SK-N-SH treated with all-trans-retinoic acid at 6 μM for 48 hours (cell line): ENCODE measurements at regions not wholly inside any gene's neighbourhood (a gene's known extent, or its start where the extent isn't known, plus 50 kb on each side); places are given as distances from the start of the nearest gene placed in this dataset.
A peak's percentile ranks its signal among the peaks of the same experiment; 100 is the strongest.

Experiments
- ATAC-seq: fragments of 200-7000 bp; cut with Tn5 transposase; 3 replicates; pipeline ENCODE4 v1.9.1; 2020; ENCODE audit warnings: mild to moderate bottlenecking, moderate library complexity
- ARNTL ChIP-seq: fragments of 450-650 bp; formaldehyde crosslinking; IDR thresholded peaks from 2 replicates; pipeline ENCODE4 v1.5.0; 2020; ENCODE audit warnings: low read depth, mild to moderate bottlenecking, moderate library complexity, borderline replicate concordance
- BACH2 ChIP-seq: fragments of 250-450 bp; sonication (Bioruptor Pico); IDR thresholded peaks from 2 replicates; pipeline ENCODE4 v1.9.0; 2021; ENCODE audit warnings: mild to moderate bottlenecking, borderline replicate concordance
- CREB5 ChIP-seq: fragments of 250-450 bp; sonication (Bioruptor Pico); IDR thresholded peaks from 2 replicates; pipeline ENCODE4 v1.5.1; 2020; ENCODE audit warnings: low read depth, mild to moderate bottlenecking, moderate library complexity
- CSDC2 ChIP-seq: fragments of 250-450 bp; sonication (Bioruptor Pico); IDR thresholded peaks from 2 replicates; pipeline ENCODE4 v1.5.0; 2020; ENCODE audit warnings: mild to moderate bottlenecking, moderate library complexity
- CSRNP3 ChIP-seq: fragments of 250-450 bp; sonication (Bioruptor Pico); IDR thresholded peaks from 2 replicates; pipeline ENCODE4 v1.5.1; 2021; ENCODE audit warnings: mild to moderate bottlenecking, moderate library complexity
- ESRRG ChIP-seq: fragments of 250-450 bp; sonication (Bioruptor Pico); IDR thresholded peaks from 2 replicates; pipeline ENCODE4 v1.6.1; 2021; ENCODE audit warnings: mild to moderate bottlenecking
- GLIS3 ChIP-seq: fragments of 250-450 bp; sonication (Bioruptor Pico); IDR thresholded peaks from 2 replicates; pipeline ENCODE4 v1.5.0; 2020; ENCODE audit warnings: mild to moderate bottlenecking, moderate library complexity
- ISL1 ChIP-seq: fragments of 250-450 bp; sonication (Bioruptor Pico); IDR thresholded peaks from 2 replicates; pipeline ENCODE4 v2.1.2; 2022; ENCODE audit warnings: mild to moderate bottlenecking, moderate library complexity
- OSR1 ChIP-seq: fragments of 250-450 bp; sonication (Bioruptor Pico); IDR thresholded peaks from 2 replicates; pipeline ENCODE4 v1.8.0; 2022; ENCODE audit warnings: moderate library complexity, mild to moderate bottlenecking, inconsistent platforms
- PPARA ChIP-seq: fragments of 250-450 bp; sonication (Bioruptor Pico); IDR thresholded peaks from 2 replicates; pipeline ENCODE4 v1.5.0; 2020; ENCODE audit warnings: mild to moderate bottlenecking, borderline replicate concordance
- RARB ChIP-seq: fragments of 250-450 bp; sonication (Bioruptor Pico); IDR thresholded peaks from 2 replicates; pipeline ENCODE4 v1.8.0; 2021; ENCODE audit warnings: mild to moderate bottlenecking, moderate library complexity
- SNAI2 ChIP-seq: fragments of 250-450 bp; sonication (Bioruptor Pico); IDR thresholded peaks from 2 replicates; pipeline ENCODE4 v1.5.0; 2020; ENCODE audit warnings: mild to moderate bottlenecking, moderate library complexity
- TCF4 ChIP-seq: fragments of 250-450 bp; sonication (Bioruptor Pico); IDR thresholded peaks from 2 replicates; pipeline ENCODE4 v1.8.0; 2021; ENCODE audit warnings: mild to moderate bottlenecking, moderate library complexity, borderline replicate concordance
- TOX ChIP-seq: fragments of 250-450 bp; sonication (Bioruptor Pico); IDR thresholded peaks from 2 replicates; pipeline ENCODE4 v1.8.0; 2021; ENCODE audit warnings: mild to moderate bottlenecking, moderate library complexity, borderline replicate concordance
- TSHZ2 ChIP-seq: fragments of 250-450 bp; sonication (Bioruptor Pico); IDR thresholded peaks from 2 replicates; pipeline ENCODE4 v1.5.0; 2020; ENCODE audit warnings: mild to moderate bottlenecking, moderate library complexity
- ZFP3 ChIP-seq: fragments of 250-450 bp; sonication (Bioruptor Pico); IDR thresholded peaks from 2 replicates; pipeline ENCODE4 v1.5.0; 2020; ENCODE audit warnings: mild to moderate bottlenecking, moderate library complexity
- ZNF565 ChIP-seq: fragments of 450-650 bp; formaldehyde crosslinking; conservative IDR thresholded peaks from 2 replicates; pipeline ENCODE4 v1.5.0; 2020; ENCODE audit warnings: low read depth, mild to moderate bottlenecking, moderate library complexity
- ZNF70 ChIP-seq: fragments of 450-650 bp; formaldehyde crosslinking; IDR thresholded peaks from 2 replicates; pipeline ENCODE4 v1.5.0; 2020; ENCODE audit warnings: mild to moderate bottlenecking, moderate library complexity
- TF ChIP-seq, protein P1 (sequence below): fragments of 250-450 bp; sonication (Bioruptor Pico); IDR thresholded peaks from 2 replicates; pipeline ENCODE4 v1.8.0; 2020; ENCODE audit warnings: mild to moderate bottlenecking, moderate library complexity, borderline replicate concordance
- TF ChIP-seq, protein P2 (sequence below): fragments of 250-450 bp; sonication (Bioruptor Pico); IDR thresholded peaks from 2 replicates; pipeline ENCODE4 v1.8.0; 2021; ENCODE audit warnings: low read depth, mild to moderate bottlenecking, moderate library complexity, borderline replicate concordance

GRCh38 chr12:87142342-87142741 is 886.2 kb upstream of the MGAT4C start:
- ATAC-seq: no peak

GRCh38 chr12:87141091-87141490 is 884.9 kb upstream of the MGAT4C start:
- no peak for TF ChIP-seq SNAI2 (CRISPR knock-in tag)
- TF ChIP-seq TSHZ2 (CRISPR knock-in tag): peak; percentile 86; the same call in 1 of the 2 replicates
- peak; percentile 83 for TF ChIP-seq ISL1 (CRISPR knock-in tag)
- 0 out of 2 replicates have a peak, but pooled peaks have one; percentile 44 for TF ChIP-seq TCF4 (CRISPR knock-in tag)
- TF ChIP-seq, all 23 proteins: peak for 3

More at GRCh38 chr12:87142342-87142741, 886.2 kb upstream of the MGAT4C start:
- TF ChIP-seq ZNF565 (no peak), RARB (CRISPR knock-in tag) (no peak), ESRRG (CRISPR knock-in tag) (no peak), SNAI2 (CRISPR knock-in tag) (no peak), ZNF70 (no peak), TOX (CRISPR knock-in tag) (no peak), GLIS3 (CRISPR knock-in tag) (no peak), ZFP3 (CRISPR knock-in tag) (no peak), OSR1 (CRISPR knock-in tag) (no peak)
- TF ChIP-seq, protein P1, sequence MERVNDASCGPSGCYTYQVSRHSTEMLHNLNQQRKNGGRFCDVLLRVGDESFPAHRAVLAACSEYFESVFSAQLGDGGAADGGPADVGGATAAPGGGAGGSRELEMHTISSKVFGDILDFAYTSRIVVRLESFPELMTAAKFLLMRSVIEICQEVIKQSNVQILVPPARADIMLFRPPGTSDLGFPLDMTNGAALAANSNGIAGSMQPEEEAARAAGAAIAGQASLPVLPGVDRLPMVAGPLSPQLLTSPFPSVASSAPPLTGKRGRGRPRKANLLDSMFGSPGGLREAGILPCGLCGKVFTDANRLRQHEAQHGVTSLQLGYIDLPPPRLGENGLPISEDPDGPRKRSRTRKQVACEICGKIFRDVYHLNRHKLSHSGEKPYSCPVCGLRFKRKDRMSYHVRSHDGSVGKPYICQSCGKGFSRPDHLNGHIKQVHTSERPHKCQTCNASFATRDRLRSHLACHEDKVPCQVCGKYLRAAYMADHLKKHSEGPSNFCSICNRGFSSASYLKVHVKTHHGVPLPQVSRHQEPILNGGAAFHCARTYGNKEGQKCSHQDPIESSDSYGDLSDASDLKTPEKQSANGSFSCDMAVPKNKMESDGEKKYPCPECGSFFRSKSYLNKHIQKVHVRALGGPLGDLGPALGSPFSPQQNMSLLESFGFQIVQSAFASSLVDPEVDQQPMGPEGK (CRISPR knock-in tag): no peak

GRCh38 chr12:87140262-87140661 is 884.1 kb upstream of the MGAT4C start:
- no peak for ATAC-seq

More at GRCh38 chr12:87141091-87141490, 884.9 kb upstream of the MGAT4C start:
- ATAC-seq: no peak

DNA sequence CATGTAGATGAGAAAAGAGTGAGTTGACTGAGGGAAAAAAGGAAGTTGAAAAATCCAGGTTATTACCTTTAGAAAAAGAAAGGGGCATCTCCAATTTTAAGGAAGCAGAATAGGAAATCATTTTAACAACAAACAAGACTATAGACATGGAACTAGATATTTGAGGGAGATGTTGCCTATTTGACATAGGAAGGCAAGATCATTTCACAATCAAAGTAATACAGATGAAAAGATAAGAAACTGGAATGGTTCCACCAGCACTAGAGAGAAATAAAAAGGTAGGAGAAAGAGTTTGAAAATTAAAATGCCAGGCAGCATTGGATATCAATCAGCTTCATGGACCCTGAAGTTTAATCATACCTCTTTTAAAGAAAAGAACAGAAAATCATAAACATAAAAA is 881.0 kb upstream of the MGAT4C start:
- ATAC-seq: no peak
- TF ChIP-seq CREB5 (CRISPR knock-in tag): no peak
- TF ChIP-seq OSR1 (CRISPR knock-in tag): no peak
- no peak for TF ChIP-seq ISL1 (CRISPR knock-in tag)
- TF ChIP-seq ZNF70: no peak
- TF ChIP-seq CSRNP3 (CRISPR knock-in tag): no peak
- no peak for TF ChIP-seq PPARA
- TF ChIP-seq ARNTL (CRISPR knock-in tag): no peak
- TF ChIP-seq, protein P2, sequence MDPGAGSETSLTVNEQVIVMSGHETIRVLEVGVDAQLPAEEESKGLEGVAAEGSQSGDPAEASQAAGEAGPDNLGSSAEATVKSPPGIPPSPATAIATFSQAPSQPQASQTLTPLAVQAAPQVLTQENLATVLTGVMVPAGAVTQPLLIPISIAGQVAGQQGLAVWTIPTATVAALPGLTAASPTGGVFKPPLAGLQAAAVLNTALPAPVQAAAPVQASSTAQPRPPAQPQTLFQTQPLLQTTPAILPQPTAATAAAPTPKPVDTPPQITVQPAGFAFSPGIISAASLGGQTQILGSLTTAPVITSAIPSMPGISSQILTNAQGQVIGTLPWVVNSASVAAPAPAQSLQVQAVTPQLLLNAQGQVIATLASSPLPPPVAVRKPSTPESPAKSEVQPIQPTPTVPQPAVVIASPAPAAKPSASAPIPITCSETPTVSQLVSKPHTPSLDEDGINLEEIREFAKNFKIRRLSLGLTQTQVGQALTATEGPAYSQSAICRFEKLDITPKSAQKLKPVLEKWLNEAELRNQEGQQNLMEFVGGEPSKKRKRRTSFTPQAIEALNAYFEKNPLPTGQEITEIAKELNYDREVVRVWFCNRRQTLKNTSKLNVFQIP (CRISPR knock-in tag): no peak
- TF ChIP-seq ZFP3 (CRISPR knock-in tag): no peak

More at GRCh38 chr12:87140262-87140661, 884.1 kb upstream of the MGAT4C start:
- TF ChIP-seq GLIS3 (CRISPR knock-in tag) (no peak), CSRNP3 (CRISPR knock-in tag) (no peak), BACH2 (no peak), PPARA (no peak), CSDC2 (CRISPR knock-in tag) (no peak), ZFP3 (CRISPR knock-in tag) (no peak), RARB (CRISPR knock-in tag) (no peak), ESRRG (CRISPR knock-in tag) (no peak), TOX (CRISPR knock-in tag) (no peak)
- TF ChIP-seq, protein P1 (CRISPR knock-in tag): no peak
